Prostate gland (tissue), 2 donors: ENCODE measurements at regions not wholly inside any gene's neighbourhood (a gene's known extent, or its start where the extent isn't known, plus 50 kb on each side); places are given as distances from the start of the nearest gene placed in this dataset.

Experiments used
- DNase-seq: peaks from one replicate; pipeline ENCODE4 v3.0.0-alpha.2; 2019; ENCODE audit warnings: low spot score
- H3K27ac ChIP-seq, 2 donors: fragments of 200-600 bp; sonication (generic); 2 replicates each; pipeline ENCODE4 v1.5.1; 2017 to 2019
- H3K27me3 ChIP-seq: fragments of 200-600 bp; sonication (generic); replicated peaks from 2 replicates; pipeline ENCODE4 v1.5.1; 2019; ENCODE audit not compliant: insufficient read depth
- H3K36me3 ChIP-seq, 2 donors: fragments of 200-600 bp; sonication (generic); 1 replicate in 1 of 2; 2 replicates in 1 of 2; pipeline versions ENCODE4 v1.5.1 to v1.8.1; 2017 to 2019
- H3K4me1 ChIP-seq: fragments of 200-600 bp; sonication (generic); replicated peaks from 2 replicates; pipeline ENCODE4 v1.5.1; 2019
- H3K4me3 ChIP-seq, 2 donors: fragments of 200-600 bp; sonication (generic); 2 replicates each; pipeline ENCODE4 v1.5.1; 2017 to 2019
- H3K9me3 ChIP-seq: fragments of 200-600 bp; sonication (generic); 2 replicates; pipeline ENCODE4 v1.5.1; 2017
- POLR2A ChIP-seq: fragments of 450-650 bp; IDR thresholded peaks from one replicate; pipeline ENCODE4 v1.6.1; 2016; ENCODE audit warnings: antibody characterized with exemption, mild to moderate bottlenecking
- POLR2AphosphoS5 ChIP-seq: sonication (generic); formaldehyde crosslinking; IDR thresholded peaks from one replicate; pipeline ENCODE4 v1.6.1; 2017; ENCODE audit warnings: antibody characterized with exemption
- whole genome bisulfite sequencing: methylation state at CpG from one replicate; pipeline ENCODE4 v1.1.5; 2018; 5-methylcytosine and 5-hydroxymethylcytosine counted together
- intact Hi-C: fragments of 100-400 bp; cut with DNase I; formaldehyde crosslinking; loops from one replicate; pipeline ENCODE4 v1.14.2; 2022
- TF ChIP-seq, protein P1 (sequence below), 4 experiments: fragments of 200-600 bp in 2 of 4; fragments of 450-650 bp in 2 of 4; sonication (generic) in 2 of 4; IDR thresholded peaks; 1 replicate in 3 of 4; 2 replicates in 1 of 4; pipeline ENCODE4 v1.5.1; 2016 to 2019; ENCODE audit warnings: antibody characterized with exemption in 4 of 4, mild to moderate bottlenecking in 2 of 4, moderate library complexity in 2 of 4

DNA sequence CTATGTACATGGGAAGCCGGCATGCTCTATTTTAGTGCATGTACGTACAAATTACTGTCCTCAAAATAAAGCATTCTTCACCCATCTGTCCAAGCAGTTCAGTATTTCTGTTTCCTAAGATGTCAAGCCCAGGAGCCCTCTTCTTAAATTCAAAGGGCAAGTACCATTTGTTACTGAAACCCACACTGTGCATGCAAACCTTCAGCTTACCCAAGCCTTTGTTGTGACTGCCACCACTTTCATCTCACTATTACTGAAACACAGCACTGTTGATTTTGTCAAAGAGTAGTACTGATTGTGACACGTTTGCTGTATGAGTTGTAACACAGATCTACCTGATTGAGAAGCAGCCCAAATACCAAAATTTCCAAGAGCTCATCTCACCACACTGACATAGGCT, 390.4 kb upstream of the IZUMO3 start:
- Histone ChIP-seq H3K36me3 (no peaks in the 10 kb centered on the region), H3K27me3 (no peaks in the 10 kb centered on the region), H3K4me3 (no peak overlapping the region), H3K4me1 (no peaks in the 10 kb centered on the region), H3K9me3 (no peaks in the 10 kb centered on the region), H3K27ac (no peak overlapping the region)
- DNase-seq: no peak
- intact Hi-C loops: no loop called here
- TF ChIP-seq, protein P1, sequence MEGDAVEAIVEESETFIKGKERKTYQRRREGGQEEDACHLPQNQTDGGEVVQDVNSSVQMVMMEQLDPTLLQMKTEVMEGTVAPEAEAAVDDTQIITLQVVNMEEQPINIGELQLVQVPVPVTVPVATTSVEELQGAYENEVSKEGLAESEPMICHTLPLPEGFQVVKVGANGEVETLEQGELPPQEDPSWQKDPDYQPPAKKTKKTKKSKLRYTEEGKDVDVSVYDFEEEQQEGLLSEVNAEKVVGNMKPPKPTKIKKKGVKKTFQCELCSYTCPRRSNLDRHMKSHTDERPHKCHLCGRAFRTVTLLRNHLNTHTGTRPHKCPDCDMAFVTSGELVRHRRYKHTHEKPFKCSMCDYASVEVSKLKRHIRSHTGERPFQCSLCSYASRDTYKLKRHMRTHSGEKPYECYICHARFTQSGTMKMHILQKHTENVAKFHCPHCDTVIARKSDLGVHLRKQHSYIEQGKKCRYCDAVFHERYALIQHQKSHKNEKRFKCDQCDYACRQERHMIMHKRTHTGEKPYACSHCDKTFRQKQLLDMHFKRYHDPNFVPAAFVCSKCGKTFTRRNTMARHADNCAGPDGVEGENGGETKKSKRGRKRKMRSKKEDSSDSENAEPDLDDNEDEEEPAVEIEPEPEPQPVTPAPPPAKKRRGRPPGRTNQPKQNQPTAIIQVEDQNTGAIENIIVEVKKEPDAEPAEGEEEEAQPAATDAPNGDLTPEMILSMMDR (IDR thresholded peaks at IDR 0.05): no peak
- TF ChIP-seq POLR2AphosphoS5 (no peak), POLR2A (no peak)
- 79% methylated on average over 3 of the region's 3 CpGs for WGBS

DNA sequence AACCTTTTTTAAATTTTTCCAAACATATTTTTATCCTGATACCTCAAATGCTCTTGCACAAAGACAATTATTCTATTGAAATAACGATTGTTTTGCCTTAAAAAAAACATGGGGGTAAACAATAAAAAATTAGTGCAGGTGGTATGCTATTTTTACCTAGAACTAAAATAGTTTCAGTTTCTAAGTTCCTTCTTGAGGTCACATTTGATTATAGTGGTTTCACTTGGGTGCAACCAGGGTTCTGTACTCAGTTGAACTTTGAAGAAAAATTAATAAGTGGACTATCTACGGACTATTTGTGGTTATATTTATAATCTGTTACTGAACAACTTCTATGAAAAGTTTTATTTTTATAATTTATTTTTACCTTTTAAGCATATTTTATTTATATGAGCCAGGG, 387.1 kb upstream of the IZUMO3 start:
- DNase-seq: no peak
- no peaks in the 10 kb centered on the region for H3K27me3 ChIP-seq
- H3K4me3 ChIP-seq: no peak overlapping the region
- intact Hi-C loops: no loop called here
- H3K4me1 ChIP-seq: no peaks in the 10 kb centered on the region
- H3K36me3 ChIP-seq: no peaks in the 10 kb centered on the region
- 91% methylated on average over 2 of the region's 2 CpGs for WGBS
- no peak overlapping the region for H3K27ac ChIP-seq
- TF ChIP-seq, protein P1 (IDR thresholded peaks at IDR 0.05): no peak
- TF ChIP-seq POLR2AphosphoS5 (no peak), POLR2A (no peak)
- H3K9me3 ChIP-seq: no peaks in the 10 kb centered on the region

DNA sequence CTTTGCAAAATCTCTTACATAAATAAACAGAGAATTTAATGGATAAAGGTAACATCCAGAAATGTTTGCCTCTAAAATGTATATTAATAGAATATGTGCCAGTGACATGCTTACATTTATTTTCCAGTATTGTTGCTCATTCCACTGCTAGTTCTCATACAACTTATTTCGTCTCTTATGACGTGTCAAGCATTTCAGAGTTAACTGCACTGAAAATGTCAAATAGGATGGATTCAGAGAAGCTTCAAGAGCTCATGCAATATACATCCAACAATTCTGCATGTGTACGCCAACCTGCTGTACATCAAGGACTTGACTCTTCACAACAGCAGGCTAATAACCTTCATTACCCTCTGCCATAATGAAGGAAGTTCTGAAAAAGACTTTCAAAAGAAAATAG, 386.2 kb upstream of the IZUMO3 start:
- Histone ChIP-seq H3K9me3 (no peaks in the 10 kb centered on the region), H3K36me3 (no peaks in the 10 kb centered on the region), H3K27ac (no peak overlapping the region), H3K4me3 (no peak overlapping the region), H3K4me1 (no peaks in the 10 kb centered on the region), H3K27me3 (no peaks in the 10 kb centered on the region)
- intact Hi-C loops: no loop called here
- WGBS: 53% methylated on average over 3 of the region's 3 CpGs
- TF ChIP-seq, protein P1 (IDR thresholded peaks at IDR 0.05): no peak
- TF ChIP-seq POLR2A: no peak
- TF ChIP-seq POLR2AphosphoS5: no peak
- no peak for DNase-seq

DNA sequence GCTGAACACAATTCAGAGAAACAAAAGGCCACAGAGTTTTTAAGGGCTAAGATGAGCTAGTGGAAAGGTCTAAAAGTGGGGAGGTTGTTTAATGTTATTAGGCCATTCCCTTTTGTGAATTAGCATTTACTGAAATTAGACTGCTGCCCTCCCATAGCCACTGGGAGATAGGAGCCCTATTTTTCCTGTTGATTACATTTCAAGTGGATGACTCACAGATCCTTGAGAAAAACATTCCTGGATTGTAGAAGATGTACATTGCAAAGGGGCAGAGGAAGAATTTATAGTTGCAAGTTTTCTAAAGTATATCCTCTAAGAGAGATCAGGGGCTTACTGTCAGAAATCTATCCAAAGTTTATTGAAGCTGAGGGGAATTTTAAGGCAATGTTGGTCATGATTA, 367.1 kb upstream of the IZUMO3 start:
- no peaks in the 10 kb centered on the region for H3K27me3 ChIP-seq
- DNase-seq: no peak
- H3K9me3 ChIP-seq: no peaks in the 10 kb centered on the region
- no peaks in the 10 kb centered on the region for H3K36me3 ChIP-seq
- no peak for TF ChIP-seq POLR2AphosphoS5
- H3K4me1 ChIP-seq: no peaks in the 10 kb centered on the region
- H3K4me3 ChIP-seq: no peak overlapping the region
- intact Hi-C loops: no loop called here
- no peak overlapping the region for H3K27ac ChIP-seq

DNA sequence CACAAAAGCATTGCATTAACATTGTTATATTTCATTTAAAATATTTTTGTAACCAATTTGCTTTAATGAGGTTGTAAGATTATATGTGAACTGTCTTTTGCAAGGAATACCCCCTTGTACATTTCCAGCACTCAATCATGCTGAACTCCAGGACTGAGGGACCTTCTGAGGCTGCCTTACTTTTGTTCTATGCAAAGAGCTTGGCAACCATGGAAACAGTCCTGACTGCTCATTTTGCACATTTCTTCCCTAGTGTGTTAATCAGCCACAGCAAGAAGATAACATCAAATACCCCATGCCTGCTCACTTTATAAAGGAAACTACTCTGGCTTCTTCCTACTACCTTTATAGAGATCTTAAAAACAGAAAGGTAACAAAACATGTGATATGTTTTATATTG, 355.6 kb upstream of the IZUMO3 start:
- no peaks in the 10 kb centered on the region for H3K9me3 ChIP-seq
- H3K36me3 ChIP-seq: no peaks in the 10 kb centered on the region
- no peaks in the 10 kb centered on the region for H3K27me3 ChIP-seq
- no peaks in the 10 kb centered on the region for H3K4me1 ChIP-seq
- H3K4me3 ChIP-seq: no peak overlapping the region
- TF ChIP-seq, protein P1 (IDR thresholded peaks at IDR 0.05): no peak
- TF ChIP-seq POLR2AphosphoS5 (no peak), POLR2A (no peak)
- intact Hi-C loops: no loop called here
- no peak overlapping the region for H3K27ac ChIP-seq
- DNase-seq: no peak

DNA sequence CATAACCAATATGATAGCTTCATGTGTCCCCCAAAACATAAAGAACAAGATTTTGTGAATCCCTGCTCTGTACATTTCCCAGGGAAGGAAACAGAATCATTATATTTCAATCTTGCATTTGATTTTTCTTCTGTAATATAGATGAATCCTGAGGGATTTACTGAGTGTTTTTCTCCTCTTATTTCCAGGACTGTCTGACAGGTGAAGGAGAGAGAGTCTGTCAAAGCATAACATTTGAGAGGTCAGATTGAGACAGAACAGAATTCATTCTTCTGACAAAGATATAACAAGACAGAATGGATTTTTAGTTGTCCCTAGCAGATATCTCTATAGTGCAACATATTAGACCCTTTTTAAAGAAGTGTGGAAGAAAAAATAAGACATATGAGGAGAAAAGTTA, 354.5 kb upstream of the IZUMO3 start:
- H3K9me3 ChIP-seq: no peaks in the 10 kb centered on the region
- no peaks in the 10 kb centered on the region for H3K27me3 ChIP-seq
- H3K4me1 ChIP-seq: no peaks in the 10 kb centered on the region
- H3K4me3 ChIP-seq: no peak overlapping the region
- H3K36me3 ChIP-seq: no peaks in the 10 kb centered on the region
- no peak for DNase-seq
- H3K27ac ChIP-seq: no peak overlapping the region
- TF ChIP-seq POLR2AphosphoS5 (no peak), POLR2A (no peak)
- TF ChIP-seq, protein P1 (IDR thresholded peaks at IDR 0.05): no peak
- intact Hi-C loops: no loop called here
